Cerebellar nuclear complex (tissue), 1 donor: ENCODE measurements at regions not wholly inside any gene's neighbourhood (a gene's known extent, or its start where the extent isn't known, plus 50 kb on each side); places are given as distances from the start of the nearest gene placed in this dataset.

Source experiments
- DNase-seq, 2 experiments: peaks; one replicate each; lab custom pipeline; 2025; lab: John Stamatoyannopoulos, UW

- DNase-seq: no peak
Measured at GRCh38 chr2:8570637-8571036, 111.2 kb upstream of the ID2 start.

DNA sequence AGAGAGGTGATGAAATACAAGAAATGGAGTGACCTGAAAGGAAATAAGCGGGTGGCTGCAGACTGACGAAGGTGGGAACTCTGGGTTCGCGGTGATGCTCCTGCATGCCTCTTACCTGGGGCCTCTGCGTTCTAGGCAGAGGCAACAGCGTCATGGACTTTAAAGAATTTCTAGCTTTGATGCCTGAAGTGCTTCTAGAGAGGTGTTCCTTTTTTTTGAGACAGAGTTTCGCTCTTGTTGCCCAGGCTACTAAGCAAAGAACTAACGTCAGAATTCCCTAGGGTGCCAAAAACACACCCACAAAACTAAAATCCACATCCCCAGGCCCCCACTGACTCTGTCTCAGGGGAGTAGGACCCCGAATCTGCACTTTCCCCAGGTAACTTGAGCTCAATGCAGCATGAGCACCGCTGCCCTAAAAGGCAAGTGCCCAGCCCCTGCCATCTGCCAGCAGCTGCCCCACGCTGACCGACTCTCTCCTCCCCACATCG, 110.5 kb upstream of the ID2 start:
- DNase-seq: no peak

DNA sequence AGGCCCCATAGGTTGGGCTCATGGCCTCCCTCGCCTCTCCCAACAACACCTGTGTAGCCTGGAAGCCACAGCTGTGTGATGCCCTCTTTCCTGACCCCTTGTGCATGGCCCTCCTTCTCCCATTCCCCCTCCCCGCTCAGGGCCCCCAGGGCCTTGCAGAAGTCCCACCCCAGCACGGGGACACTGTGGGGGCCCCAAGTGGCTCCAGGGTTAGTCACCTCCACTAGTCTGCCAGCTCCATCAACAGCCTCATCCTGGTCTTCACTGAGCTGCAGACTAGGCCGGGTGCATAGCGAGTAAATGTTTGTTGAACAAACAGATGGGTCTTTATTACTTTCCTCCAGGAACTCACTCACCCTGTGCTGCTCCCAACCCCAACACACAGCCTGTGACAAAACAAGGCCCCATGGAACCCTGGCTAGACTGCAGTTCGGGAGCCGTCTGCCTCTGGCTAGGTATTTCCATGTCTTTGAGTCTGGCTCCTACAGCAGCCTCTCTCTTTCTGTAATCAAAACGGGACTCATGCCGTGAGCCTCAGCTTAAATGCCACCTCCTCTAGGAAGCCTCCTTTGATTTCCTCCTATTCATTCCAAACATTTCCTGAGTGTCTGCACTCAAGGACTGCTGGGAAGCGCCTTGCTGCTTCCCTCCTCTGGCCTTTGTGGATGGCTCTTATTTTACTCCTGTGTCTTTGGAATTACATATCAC, 109.9 kb upstream of the ID2 start:
- DNase-seq: no peak

DNA sequence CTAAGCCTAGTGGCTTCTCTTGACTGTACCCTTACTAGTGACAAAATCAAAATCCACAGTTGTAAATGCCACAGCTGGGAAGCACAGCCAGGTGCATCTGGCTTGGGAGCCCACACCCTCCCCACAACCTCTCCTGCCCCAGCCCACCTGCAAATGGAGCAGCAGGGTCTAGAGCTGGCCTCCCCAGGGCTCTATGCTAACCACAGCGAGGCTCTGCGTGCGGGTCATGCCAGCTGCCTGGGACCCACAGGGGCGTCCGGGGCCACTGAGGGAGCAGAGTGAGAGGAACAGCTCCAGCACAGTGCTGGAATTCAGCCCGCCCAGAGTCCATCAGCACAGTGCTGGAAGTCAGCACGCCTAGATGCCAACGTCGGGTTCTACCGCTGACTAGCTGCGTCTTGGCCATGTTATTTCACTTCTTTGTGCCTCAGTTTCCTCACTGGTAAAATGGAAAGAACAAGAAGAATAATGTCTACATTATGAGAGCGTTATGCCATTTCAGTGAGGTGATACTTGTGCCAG, 109.1 kb upstream of the ID2 start:
- no peak for DNase-seq

DNA sequence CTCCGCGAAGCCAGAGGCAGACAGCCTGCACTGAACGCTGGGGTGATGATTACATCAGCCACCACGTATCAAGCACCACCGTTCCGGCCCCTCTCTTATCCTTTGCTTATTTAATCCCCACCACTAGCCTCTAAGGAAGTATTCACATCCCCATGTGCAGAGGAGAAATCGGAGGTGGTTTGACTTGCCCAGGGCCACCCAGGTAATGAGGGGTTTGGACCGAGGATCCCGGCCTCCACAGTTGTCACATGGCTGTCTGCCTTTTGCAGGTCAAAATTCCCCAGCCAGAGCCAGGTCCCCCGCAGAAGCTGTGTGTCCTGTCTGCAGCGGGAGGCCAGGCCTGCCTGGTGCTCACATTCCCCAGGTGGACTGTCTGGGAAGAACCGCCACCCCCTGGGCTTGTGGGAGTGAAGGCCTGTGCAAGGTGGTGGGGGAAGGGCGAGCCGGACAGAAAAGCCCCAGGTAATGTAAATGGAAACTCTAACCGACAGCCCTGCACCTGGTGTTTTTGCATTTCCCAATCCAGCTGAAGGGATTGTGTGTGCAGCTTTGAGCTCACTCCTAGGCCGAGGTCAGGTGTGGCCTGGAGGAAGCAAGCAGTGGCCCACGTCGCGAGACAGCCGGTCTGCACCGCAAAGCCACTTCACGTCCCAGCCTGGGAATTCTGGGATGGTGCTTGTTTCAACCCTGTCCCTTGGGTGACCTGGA, 108.5 kb upstream of the ID2 start:
- DNase-seq: no peak

GRCh38 chr2:8573942-8574195, 108.0 kb upstream of the ID2 start:
- no peak for DNase-seq

DNA sequence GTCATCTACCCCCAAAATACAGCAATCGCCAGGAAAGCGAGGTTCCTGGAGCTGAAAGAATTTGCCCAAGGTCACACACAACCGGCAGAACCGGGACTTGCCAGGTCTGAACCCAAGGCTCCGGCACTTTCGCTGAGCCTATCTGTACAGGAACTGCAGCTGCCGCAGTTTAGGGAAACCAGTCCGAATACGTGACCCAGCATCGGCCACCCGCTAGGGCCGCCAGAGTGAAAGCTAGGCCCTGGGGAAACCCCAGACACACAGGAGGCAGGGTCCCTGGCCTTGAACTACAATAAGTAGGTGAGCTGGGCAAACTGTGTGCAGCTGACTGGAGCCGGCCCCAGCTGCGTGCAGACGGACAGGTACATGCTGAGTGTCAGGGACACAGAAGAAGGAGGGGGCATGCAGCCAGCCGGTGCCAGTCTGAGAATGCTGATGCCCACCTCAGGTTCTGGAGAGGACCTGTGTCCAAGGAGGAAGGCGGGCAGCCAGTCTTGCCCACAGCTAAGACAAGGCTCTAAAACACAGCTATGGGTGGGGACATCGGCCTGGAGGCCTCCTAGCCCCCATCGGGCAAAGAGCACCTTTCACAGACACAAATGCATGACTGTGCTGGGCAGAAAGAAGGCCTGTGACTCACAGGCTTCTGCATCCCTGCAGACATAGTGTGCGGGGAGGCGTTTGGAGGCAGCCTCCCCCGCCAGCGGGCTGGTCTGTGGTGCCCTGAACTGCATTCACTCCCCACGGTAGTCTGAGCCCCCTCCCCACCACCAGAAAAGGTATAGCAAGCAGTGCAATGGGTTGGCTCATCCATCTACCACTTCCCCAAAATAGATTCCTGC, 107.4 kb upstream of the ID2 start:
- no peak for DNase-seq

- DNase-seq: no peak
Measured at GRCh38 chr2:8575038-8575833, 106.6 kb upstream of the ID2 start.

DNA sequence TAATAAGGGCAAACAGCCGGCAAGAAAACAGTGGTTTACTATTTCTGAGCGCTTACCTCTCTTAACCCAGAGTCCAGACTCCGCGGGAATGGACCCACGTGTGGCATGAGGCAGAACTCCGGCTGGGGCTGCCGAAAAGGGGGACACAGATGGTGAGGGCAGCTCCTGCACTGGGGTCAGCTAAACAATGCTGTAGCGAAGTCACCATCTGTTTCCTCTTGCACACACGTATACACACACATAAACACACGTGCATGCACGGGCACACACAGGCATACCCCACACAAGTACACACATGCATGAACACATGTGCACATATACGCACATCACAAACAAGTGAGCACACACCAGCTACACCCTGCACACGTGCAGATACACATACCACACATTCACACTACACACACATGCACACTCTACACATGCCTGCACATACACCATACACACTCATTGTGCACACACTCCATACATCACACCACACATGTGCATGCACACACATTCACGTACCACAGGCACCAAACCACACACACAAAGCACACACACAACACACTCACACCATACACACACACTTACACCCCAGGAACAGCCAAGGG, 105.9 kb upstream of the ID2 start:
- DNase-seq: no peak

DNA sequence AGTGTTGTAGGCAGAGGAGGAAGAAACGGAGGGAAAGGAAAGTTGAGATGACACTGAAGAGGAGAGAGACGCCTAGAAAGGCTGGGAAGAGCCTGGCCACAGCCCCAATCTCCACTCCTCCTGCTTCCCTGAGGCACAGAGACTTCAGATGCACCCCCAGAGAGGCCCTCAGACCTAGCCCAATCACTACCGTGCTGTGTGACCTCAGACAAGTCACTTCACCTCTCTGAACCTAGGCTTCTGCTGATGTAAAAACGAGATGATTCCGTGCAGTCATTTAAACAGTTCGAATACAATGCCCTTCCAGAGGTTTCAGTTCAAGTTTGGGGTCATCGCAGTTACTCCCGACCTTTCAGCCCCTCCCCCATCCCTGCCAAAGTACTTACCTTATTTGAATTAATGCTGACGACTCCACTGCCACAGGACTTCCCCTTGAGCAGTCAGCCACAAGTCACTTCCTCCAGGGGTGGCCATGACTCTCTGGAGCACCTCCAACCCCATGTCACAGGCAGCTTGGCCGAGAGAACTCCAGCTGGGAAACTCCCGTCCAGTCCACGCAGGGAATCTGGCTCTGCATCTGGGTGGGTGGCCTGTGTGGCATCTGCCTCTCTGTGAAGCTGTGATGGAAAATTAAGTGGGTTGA, 105.2 kb upstream of the ID2 start:
- no peak for DNase-seq

DNA sequence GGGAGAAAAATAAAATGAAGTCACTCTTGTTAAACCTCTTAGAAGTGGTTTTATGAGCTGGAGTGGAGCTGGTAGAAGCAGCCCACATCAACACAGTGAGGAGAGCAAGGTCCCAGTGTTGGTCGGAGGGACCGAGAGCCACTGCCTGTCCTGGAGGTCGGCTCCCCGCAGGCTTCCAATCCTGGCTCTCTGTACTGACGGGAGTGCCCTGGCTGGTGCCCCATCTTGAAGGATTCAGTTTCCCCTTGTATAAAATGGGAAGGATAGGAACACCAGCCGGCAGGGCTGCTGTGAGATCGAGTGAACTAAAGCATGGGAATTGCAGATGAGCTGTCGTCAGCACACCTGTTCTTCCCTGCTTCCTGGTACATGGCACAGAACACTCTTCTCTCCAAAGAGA, 104.3 kb upstream of the ID2 start:
- no peak for DNase-seq

DNA sequence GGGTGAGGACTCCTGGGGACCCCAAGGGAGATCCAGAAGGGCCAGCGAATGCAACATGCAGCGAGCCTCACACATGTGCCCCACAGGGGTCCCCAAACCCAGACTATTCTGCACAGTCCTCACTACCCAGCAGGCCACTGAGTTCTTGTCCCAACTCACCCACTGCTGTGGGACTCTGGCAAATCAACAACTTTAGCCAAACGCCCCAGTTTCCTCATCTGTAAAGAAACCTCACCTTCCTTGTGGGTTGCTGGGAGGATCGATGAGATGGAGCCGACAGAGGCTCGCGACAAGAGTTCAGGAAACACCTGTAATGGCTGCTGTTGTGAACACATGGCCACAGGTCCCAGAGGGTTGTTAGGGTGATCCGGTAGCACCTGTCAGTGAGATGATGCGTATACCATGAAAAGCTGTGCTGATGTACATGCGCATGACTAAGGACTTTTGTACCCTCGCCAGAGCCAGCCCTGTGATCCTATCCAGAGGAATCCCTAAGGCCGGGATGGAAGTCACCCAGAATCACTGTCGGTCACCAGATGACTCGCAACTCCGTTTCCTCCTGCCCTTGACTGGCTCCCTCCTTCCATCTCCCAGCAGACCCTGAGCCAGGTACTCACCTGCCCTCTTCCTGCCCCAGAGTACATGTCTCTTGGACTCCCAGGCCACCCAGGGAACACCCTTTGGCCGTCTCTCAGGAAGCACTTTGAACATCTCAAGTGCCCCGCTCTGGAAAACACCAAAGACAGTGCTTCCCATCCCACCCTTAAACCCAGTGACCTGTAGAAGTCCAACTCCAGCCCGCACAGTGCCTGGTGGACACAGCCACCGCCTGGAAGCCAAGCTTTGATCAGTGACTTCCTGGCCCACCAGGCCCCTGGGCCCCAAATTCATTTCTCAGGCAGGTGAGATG, 103.3 kb upstream of the ID2 start:
- no peak for DNase-seq

- DNase-seq: no peak
Measured at GRCh38 chr2:8579485-8580085, 102.3 kb upstream of the ID2 start.

- no peak for DNase-seq
Measured at GRCh38 chr2:8580316-8581233, 101.3 kb upstream of the ID2 start.

GRCh38 chr2:8581234-8581561, 100.7 kb upstream of the ID2 start:
- no peak for DNase-seq

- DNase-seq: no peak
Measured at GRCh38 chr2:8581601-8582041, 100.2 kb upstream of the ID2 start.

GRCh38 chr2:8582191-8582590, 99.7 kb upstream of the ID2 start:
- no peak for DNase-seq

DNA sequence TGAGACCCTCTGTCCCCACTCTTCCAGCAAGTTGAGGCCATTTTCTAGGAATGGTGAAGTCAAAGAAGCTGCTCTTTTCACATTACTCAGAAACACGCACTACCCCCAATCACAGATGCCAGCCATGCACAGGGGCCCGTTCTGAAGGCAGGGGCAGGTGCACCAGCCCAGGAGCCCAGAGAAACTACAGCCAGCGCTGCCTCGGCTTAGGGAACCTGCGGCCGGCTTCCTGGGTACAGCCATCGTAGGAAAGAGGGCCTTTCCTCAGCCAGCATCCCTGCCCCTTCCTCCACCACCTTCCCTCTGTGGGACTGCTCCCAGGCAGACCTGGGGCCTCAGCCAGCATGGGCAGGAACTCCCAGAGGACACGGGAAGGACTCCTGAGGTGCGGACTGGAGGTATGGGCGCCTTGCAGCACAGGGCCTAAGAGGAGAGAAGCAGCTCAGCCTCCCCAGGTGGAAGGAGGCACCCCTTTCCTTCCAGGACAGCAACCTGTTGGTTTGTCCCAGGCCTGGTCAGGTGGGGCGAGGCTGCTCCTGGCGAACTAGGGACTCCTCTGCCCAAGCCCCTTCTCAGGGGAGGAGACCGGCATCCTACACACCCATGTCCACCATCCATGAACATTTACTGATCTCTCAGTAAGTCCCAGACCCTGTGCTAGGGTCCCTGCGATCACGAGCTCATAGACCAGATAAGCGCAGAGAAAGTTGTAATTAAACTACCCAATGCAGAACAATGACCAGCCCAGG, 99.0 kb upstream of the ID2 start:
- DNase-seq: no peak
